ENCODE measurements at regions not wholly inside any gene's neighbourhood (a gene's known extent, or its start where the extent isn't known, plus 50 kb on each side); places are given as distances from the start of the nearest gene placed in this dataset.

GRCh38 chr6:44062771-44063560 lies 64.3 kb downstream of the MRPL14 start (continued):
- no peak for TF ChIP-seq HINFP (tag; conservative IDR thresholded peaks at IDR 0.05; ENCODE audit: low read depth)
- peak; percentile 48; the same call in 1 of the 2 replicates for TF ChIP-seq JUN (IDR thresholded peaks at IDR 0.05; ENCODE audit: borderline replicate concordance, low read depth, low read length)
- TF ChIP-seq JUN (CRISPR knock-in tag; IDR thresholded peaks at IDR 0.05; ENCODE audit: borderline replicate concordance), result no peak
- no peak for TF ChIP-seq CBFB (CRISPR knock-in tag; IDR thresholded peaks at IDR 0.05)
- peak; percentile 92 for TF ChIP-seq ZNF175 (CRISPR knock-in tag; IDR thresholded peaks at IDR 0.05; ENCODE audit: low read depth)
- TF ChIP-seq HNRNPL (IDR thresholded peaks at IDR 0.05; ENCODE audit: low read depth, low read length), result peak; percentile 84
- peak; percentile 93; the same call in 1 of the 2 replicates for TF ChIP-seq CAMTA2 (CRISPR knock-in tag; conservative IDR thresholded peaks at IDR 0.05)
- no peak for TF ChIP-seq MCM5 (IDR thresholded peaks at IDR 0.05; ENCODE audit: low read depth)
- peak; percentile 72; the same call in 1 of the 2 replicates for TF ChIP-seq ZNF79 (CRISPR knock-in tag; IDR thresholded peaks at IDR 0.05; ENCODE audit: low read depth)
- peak; percentile 84 for TF ChIP-seq GTF2E2 (tag; IDR thresholded peaks at IDR 0.05)
- no peak; the same call in 1 of the 2 replicates for TF ChIP-seq THAP12 (CRISPR knock-in tag; IDR thresholded peaks at IDR 0.05)
- TF ChIP-seq E2F8 (IDR thresholded peaks at IDR 0.05; ENCODE audit: low read depth, partially characterized antibody), result no peak
- TF ChIP-seq TEAD1 (CRISPR knock-in tag; IDR thresholded peaks at IDR 0.05), result peak in 1 of 2 experiments; percentile 79; a peak in 2 of 4 replicates
- TF ChIP-seq CBX3 (IDR thresholded peaks at IDR 0.05; ENCODE audit: borderline replicate concordance in 1 of 2, low read length in 2 of 2), result peak in 1 of 2 experiments; percentile 66; a peak in 1 of 3 replicates
- TF ChIP-seq SRSF1 (IDR thresholded peaks at IDR 0.05; ENCODE audit: low read depth, low read length), result no peak
- peak; percentile 32; the same call in 1 of the 2 replicates for TF ChIP-seq EP300 (IDR thresholded peaks at IDR 0.05; ENCODE audit: low read length)
- no peak for TF ChIP-seq DIDO1 (tag; IDR thresholded peaks at IDR 0.05; ENCODE audit: low read depth)
- TF ChIP-seq E4F1 (CRISPR knock-in tag; IDR thresholded peaks at IDR 0.05; ENCODE audit: borderline replicate concordance), result 0 out of 2 replicates have a peak, but pooled peaks have one; percentile 61

Measured in K562 (cell line).